Fibroblast of peridontal ligament (primary cell): ENCODE measurements at regions not wholly inside any gene's neighbourhood (a gene's known extent, or its start where the extent isn't known, plus 50 kb on each side); places are given as distances from the start of the nearest gene placed in this dataset.

Experiments
- DNase-seq: peaks from one replicate; pipeline ENCODE4 v3.0.0-alpha.2; 2010; ENCODE audit errors: extremely low read depth

DNA sequence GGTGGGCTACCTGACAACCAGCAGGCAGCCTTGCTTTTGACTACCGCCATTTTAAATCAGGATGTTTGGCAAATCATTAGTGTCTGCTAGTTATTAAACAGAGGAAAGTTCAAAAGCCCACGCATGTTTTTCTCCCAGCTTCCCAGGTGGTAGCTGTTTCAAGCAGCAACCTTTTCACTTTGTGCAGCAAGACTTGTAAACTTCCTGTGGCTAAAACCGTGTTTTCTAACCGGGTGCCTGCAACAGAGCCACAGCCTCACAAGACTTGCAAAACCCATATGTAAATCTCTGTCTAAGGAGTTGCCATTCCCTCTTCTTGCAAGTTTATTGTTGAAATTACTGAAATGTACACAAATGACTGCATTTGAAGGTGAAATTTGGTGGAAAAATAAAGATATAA lies 633.1 kb downstream of the BCL11A start:
- DNase-seq = no peak

DNA sequence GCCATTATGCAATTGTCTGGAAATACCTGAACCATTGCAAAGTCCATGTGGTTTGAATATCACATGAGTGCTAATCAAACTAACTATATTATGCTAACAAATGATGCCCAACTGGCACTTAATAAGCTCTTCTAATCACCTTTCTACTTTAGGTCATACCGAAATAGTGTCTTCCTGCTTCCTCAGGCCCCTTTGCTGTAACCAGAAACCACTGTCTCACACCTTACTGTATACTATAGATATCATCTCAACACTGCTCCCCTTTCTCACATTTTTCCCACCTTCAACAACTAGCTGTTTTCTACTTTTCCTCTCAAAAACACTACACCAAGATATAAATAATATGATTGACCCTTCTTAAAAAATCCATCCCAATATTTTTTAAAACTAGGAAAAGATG lies 633.9 kb downstream of the BCL11A start:
- no peak for DNase-seq

DNA sequence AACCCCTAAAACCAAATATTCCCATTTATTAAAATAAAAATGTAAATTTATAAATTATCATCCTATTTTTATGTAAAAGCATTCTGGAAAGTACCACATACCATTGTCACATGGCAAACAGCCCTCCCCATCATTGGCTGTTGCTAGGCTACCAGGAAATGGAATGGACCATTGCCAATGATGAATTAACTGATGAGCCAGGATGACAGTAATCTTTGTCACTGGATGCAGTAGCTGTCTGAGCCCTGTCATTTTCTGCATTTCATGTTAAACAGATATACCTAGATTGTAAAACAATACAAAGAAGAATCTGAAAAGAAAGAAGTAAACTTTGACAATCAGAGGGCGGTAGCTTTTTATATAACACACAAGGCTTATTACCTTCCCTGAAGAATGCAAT lies 641.4 kb downstream of the BCL11A start:
- DNase-seq = no peak

DNA sequence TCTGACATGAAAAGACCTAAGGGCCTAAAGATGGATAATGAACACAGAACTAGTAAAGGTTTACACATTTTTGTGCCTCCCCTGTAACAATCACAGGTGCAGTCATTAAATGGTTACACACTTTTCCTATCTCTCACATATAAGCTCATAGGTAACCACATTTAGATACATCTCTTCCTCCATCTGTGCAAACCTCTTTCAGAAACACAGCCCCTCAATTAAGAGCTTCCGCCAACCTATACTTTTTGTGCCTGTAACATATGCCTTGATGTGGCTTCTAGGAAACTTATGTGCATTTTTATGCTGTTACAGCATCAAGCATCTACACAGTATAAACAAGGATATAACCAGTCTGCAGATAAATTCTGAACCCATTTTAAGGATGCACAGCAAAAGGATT lies 643.3 kb downstream of the BCL11A start:
- DNase-seq = no peak

DNA sequence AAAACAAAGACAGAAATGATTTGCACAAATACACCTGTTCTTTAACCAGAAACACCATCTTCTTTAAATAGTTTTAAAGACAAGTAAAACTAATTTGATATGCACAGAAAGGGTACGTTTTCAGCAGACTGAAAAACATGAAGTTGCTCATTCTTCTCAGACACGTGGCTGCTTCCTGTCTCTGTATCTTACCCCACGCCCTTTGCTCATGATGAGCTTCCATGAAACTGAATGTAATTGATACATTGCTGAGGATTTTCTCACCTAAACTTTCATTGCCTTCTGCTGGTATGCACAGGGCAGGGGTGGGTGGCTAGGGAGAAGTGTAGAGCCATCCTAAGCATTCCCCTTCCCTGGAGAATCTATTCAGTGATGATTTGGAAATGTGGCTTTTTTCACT lies 644.3 kb downstream of the BCL11A start:
- no peak for DNase-seq

DNA sequence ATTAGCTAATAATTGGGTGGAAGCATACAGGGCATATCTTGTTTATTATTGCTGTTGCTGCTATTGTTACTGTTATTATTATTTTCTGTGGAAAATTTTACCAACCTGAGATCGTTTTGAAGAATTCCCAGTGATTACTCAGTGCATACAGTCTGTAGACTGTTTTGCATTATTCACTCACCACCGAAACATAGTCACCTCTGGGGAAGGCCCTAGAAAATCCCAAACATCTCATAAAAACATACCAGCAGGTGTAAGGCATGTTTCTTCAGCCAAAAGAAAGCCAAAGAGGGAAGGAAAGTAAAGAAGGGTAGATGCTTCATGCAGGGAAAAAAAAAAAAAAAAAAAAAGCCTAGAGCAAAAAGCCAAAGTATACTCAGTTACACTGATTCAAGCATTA lies 647.7 kb downstream of the BCL11A start:
- DNase-seq = no peak

DNA sequence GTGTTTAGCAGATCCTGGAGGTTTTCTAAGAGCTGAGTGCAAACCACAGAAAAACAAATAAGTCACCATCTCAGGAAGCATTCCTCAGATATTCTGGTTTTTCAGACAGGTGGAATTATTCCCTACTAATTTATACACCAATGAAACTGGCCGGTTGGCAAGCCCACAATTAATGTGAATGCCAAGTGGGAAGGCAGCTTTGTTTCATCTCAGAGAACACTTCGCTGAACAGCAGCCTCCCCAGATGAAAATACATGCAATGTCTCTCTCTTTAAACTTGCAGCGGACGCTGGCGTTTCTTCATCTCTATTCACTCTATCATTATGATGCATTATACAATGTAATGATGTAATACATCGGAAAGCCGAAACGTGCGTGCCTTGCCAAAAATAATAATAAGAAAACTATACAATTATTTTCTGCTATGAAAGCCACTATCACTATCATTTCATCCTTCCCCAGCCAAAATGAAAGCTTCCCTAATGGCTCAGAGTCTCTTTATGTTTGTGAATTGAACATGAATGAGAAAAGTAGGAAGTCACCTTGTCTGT lies 649.4 kb downstream of the BCL11A start:
- no peak for DNase-seq

DNA sequence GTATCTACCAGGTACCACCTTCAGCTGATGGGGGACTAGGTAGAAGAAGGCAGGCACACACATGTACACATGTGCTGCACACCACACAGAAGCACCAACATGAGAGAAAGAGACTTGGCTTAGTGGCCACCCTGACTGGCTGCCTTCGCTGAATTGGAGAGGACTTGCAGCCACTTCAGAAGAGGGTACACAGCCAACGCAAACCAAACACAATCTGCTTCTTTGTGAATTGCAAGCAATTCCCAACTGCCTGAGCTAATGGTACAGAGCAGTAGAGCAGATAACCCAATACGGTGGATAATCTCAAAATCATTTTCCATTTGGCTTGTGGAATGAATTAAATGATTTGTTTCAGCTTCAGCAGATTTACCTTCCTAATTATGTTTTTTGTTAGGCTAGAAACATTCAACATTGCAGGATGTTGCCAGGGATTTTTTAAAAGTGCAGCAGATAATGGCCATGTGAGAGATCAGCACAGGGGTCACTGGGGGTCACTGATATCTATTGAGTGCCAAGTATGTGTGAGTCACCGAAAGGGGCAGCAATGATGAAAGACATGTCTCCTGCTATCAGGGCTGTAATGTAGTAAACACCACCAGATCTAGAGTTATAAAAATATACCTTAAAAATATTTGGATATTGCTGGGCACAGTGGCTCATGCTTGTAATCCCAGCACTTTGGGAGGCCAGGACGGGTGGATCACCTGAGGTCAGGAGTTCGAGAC lies 652.6 kb downstream of the BCL11A start:
- no peak for DNase-seq

DNA sequence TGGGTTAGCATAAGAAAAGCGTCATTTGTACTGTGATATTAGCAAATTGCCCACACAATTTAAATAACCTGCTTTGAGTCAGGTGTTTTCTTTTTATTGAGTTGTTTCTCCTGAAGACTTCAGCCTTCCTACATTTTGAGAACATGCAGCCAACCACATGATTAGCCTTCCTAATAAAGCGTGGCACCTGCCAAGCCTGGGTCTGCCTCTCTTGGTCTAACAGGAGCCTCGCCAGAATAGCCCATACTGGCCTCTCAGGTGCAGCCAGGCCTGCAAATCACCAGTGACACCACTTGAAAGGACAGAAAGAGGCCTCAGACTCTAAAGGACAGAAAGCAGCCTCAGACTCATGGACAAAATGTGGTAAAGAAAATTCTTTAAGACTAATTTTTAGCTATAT lies 653.8 kb downstream of the BCL11A start:
- DNase-seq = no peak

DNA sequence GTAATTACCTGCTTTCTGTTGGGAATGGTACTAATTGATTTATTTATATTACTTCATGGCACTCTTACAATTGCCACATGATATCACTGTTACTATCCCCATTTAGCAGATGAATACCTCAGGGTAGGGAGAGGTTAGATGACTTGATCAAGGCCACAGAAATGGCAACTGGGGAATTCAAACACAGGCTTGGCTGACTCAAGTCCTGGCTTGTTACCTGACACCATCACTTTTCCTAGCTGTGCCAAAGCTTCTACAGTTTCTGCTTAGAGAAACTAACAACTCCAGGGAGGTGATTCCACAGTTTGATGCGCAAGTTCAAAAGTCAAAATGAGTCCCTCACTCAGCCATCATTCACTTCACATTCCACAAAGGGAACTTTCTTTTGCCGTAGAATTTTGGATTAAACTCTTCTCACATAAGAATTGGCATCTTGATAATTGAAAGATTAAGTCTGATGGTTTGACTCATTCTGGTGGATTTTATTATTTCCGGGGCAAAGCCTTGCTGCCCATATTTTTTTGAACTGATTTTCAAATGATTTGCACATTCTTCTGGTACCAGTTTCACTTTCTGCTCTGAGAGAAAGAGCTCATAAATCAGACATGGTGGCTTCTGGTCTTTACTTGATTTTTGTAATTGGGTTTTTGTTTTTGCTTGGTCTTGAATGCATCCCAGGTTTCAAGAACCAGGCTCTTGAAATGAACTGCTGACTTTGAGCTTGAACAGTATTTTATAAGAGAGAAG lies 656.8 kb downstream of the BCL11A start:
- no peak for DNase-seq

DNA sequence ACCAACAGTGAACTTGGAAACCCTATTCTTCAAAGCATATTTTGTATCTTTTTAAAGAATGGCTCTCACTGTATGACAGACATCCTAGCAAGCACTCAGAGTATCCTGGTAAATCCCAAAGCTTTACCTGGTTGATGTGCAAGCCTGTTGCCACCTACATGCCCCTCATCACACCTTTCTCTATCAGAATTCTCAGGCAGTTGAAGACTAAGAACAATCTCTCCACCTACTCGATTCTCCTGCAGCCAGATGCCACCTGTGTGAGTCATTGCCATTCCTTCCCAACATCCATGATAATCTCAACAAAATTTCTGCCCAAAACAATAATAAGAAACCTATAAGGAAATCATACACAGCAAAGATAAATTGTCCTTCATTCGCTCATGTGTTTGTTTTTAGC lies 659.8 kb downstream of the BCL11A start:
- DNase-seq = no peak

DNA sequence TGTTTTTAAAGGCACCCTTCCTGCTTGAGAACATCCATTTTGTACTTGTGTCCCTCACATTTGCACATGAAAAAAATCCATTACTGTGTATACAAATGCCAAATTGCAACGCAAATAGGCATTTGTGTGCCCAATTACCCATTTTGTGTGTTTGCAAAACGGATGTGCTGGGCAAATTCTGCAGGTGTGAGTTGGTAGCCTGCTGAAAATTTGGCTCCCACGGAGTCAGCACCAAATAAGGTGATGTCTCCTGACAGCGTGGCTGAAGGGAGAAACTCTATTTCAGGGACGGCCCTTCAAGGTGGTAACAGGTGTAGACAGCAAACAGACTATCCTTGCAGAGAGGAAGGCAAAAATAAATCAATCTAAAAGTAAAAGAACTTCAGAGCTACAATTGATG lies 661.1 kb downstream of the BCL11A start:
- DNase-seq = no peak

DNA sequence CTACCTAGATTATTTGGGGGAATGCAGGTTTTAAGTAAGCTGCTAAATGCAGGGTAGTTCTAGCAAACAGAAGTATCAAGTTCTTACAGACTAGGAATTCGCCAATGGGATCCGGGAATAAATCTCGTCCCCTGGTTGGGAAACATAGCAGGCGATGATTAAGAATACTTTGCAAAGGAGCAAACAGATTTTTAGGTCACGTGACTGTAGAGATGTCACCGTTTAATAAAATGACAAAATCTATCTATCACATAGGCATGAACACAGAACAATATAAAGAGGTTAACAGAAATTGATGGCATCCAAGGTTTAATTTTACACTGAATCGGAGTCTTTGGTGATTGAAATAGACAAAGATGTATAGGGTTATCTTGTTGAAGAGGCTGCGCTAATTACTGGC lies 664.1 kb downstream of the BCL11A start:
- DNase-seq = no peak

DNA sequence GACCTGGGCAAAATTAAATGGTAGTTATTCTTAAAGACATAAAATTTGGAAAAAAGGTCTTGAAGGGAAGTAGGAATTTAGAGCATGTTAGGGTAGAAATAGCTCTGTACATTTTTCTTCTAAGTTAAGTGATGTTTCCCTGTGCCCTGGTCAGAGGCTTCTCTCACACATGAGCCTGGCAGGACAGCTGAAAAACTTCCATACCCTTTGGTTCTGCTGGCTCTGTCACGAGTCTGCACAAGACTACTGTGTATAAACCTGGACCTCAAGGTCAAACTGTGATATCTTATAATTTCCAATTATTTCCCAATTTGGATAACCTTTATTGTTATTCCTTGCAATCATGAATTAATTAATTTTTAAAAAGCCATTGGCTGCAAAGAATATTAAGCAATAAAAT lies 664.7 kb downstream of the BCL11A start:
- DNase-seq = no peak

DNA sequence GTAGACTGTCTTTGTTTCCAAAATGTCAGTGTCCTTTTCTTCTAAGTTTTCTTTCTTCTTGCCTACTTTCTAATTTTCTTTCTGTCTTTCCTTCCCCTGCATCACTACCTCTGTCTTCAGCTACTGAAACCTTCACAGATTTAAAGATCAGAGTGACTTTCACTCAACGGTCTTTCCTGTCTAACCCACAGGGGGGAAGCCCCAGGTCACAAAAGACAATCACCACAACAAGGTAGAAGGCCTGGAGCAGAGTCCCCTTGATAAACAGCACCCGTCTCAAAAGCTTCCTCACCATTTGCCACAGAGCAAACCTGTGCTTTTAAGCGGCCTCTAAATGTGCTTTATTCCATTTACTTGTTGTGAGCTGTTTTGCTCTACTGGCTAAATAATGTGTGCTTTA lies 665.4 kb downstream of the BCL11A start:
- DNase-seq = no peak

DNA sequence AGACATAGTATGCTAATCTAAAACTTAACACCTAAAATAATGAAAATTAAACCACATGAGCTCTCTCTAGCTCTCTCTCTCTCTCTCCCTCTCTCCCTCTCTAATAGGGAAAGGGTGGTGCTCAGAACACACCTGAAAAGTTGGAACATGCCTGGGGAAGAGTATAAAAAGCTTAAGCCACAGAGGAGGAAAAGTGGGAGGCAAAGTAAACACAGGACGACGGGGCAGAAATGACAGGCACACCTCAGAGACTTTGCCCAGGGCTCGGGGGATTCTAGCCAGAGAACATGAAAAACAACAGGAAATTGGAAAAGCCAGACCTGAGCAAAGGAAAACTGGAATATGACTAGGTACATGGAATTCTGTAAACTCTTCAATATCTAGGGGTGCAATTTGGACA lies 666.1 kb downstream of the BCL11A start:
- DNase-seq = no peak

DNA sequence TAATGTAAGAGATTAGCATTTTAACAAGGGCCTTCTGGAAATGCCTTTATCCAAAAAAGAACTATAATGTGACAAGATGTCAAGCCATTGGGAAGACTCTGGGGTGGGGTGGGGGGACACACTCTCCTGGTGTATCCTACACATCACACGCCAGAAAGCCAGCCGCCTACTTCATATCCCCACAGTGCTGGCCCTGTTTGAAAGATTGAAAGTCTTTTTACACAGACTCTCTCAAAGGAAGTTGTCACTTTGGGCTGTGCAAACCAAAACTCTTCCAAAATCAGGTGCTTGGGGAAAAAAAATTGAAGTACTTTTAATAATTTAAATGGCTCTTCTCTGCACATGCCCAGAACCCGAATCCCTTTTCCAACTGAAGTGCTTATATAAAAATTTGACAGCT lies 666.7 kb downstream of the BCL11A start:
- DNase-seq = no peak

DNA sequence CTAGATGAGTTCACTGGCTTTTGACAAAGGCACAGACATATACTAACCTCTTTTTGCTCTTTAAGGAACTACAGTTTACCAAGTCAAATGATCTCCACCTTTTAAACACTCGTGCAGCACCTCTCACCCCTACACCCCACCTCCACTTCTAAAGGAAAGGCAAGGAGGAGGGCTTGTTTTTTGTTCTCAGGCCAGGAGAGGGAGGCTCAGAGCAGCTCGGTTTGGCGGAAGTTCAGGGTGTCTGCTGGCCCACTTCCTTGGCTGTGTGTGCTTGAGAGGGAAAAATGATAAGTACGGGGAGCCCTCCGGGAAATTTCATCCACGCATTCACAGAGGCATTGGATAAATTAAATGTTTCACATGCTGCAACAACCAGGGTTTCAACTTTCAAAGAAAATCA lies 667.9 kb downstream of the BCL11A start:
- DNase-seq = no peak

DNA sequence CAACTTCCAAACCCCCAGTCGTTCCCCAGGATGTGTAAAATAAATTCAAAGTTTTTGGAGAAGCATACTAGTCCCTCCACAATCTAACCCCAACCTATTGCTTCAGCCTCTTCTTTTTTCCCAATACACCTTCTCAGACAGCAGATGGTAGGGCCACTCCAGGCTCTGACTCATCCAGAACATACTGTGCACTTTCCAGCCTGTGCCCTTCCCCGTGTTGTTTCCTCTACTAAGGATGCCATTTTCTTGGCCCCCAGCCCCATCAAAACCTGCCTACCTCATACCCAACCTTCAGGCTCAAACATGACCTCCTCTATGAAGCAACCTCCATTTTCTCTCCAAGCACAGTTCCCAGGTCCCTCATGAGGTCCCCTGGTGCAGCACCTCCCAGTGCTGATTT lies 669.3 kb downstream of the BCL11A start:
- DNase-seq = no peak

DNA sequence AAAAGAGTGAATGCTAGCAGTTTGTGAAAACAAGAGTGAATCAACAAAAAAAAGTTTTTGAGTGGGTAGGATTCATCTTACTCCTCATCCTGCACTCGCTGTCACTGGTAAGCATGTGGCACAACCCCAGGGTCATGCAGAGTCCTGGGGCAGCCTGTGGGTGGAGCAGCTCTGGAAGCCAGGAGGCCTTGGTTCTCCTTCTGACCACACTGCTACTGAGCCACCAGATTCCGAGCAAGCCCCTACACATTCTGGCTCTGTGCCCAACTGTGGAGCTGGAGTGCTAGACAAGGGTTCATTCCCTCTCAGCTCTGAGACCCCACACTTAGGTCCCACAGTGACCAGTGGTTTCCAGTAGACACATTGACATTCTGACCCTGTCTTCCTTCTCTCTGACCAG lies 670.6 kb downstream of the BCL11A start:
- DNase-seq = no peak

DNA sequence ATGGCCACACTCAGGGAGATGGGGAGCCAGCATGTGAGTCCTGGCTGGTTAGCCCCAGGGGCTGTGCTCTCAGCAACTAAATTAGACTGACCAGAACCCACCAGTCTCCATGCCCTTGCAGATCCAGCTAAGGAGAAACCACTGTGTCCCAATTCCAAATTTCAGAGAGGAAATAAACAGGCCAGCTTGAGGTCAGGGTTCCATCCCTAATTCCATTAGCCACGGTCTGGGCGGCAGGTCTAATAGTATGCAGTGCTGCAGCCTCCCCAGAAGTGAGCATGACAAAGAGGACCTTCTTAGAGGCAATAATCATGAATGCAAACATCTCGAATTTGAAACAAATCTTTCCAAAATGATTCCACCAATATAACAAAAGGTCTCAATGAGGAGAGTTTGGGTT lies 671.2 kb downstream of the BCL11A start:
- no peak for DNase-seq

DNA sequence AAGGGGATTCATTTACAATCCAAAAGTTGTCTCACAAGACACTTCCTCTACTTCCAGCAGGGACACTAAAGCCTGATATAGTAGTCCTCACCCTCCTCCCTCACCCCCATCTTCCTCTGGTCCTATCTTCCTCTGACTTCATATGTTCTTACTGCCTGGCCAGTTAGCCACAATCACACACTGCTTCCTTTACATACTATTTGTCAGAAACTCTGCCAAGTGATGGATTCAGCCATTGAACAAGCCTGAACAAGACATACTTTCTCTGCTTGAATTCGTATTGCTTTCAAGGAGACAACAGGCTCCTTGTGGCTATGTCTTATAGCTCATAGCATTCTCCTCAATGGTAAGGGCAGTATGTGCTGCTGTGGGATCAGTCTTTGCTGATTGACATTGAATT lies 672.2 kb downstream of the BCL11A start:
- no peak for DNase-seq

DNA sequence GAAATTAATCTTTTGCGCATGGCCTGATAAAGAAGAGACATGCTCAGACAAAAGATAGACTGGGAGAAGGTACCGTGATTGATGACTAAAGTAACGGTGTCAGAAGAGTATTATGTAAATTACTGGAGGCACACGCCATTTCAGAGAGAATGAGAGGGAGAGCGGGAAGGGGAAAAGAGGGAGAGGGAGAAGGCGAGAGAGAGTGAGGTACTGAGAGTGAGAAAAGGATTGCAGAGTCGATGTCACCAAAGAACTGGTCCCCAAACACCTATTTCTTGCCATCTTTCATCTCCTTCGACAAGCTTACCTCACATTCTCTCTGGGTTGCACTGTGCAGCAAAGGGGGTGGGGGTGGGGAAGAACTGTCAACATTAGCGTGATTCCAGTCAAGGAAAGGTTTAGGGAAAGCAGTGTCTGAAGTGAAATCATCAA lies 673.7 kb downstream of the BCL11A start:
- no peak for DNase-seq
